HG03064 (cell line): ENCODE measurements at regions not wholly inside any gene's neighbourhood (a gene's known extent, or its start where the extent isn't known, plus 50 kb on each side); places are given as distances from the start of the nearest gene placed in this dataset.
"Not testable (repeated sequence)": the region's sequence is repeated elsewhere in the genome, so short reads cannot be mapped to it uniquely, and the experiment has no call there.

ENCODE experiments used
- ATAC-seq: cut with Tn5 transposase; IDR thresholded peaks from one replicate; pipeline ENCODE4 v1.9.1; 2021; ENCODE audit warnings: low read depth; ENCODE audit not compliant: unreplicated experiment

DNA sequence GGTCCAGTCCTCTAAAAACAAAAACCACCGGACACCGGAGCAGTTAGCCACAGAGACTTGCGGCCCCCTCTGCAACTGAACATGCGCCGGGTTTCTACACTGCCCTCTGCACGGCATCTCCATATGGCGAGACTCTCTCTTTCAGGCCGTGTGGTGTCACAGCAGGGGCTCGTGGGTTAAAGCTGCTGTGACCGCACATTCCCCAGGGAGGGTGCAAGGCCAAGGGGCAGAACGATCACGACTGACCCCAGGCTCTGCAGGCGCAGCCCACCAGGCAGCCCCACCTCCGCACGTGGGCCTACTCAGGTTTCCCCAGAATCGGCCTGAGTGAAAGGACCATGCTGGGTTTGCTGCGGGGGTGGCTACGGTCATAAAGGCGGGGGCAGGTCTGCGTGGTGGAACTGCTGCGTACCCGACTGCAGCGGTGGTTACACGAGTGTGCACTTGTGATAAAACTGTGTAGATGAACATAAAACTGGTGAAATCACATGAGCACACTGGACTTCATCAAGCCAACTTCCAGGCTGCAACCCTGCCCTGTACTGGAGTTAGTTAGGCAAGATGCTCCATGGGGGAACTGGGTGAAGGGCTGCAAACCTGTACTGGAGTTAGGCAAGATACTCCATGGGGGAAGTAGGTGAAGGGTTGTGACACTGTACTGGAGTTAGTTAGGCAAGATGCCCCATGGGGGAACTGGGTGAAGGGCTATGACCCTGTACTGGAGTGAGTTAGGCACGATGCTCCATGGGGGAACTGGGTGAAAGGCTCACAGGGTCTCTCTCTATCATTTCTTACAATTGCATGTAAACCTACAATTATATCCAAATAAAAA, 81.4 kb upstream of the PPP2R2D start:
- ATAC-seq = no peak

DNA sequence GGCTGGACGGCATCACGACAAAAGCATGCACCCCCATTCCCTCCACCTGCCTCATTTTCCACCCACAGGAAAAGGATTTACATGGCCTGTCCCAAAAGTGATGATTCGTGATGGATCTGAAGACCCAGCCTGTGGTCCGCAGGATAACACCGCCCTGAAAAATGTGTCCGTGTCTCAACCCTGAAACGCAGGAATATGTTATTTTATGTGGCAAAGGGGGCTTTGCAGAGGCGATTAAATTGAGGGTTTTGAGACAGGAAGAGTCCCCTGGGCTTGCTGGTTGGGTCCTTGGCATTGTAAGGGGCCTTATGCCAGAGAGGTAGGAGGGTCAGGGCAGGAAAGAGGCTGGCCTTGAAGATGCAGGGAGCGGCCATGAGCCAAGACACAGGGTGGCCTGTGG, 80.2 kb upstream of the PPP2R2D start:
- no peak for ATAC-seq

DNA sequence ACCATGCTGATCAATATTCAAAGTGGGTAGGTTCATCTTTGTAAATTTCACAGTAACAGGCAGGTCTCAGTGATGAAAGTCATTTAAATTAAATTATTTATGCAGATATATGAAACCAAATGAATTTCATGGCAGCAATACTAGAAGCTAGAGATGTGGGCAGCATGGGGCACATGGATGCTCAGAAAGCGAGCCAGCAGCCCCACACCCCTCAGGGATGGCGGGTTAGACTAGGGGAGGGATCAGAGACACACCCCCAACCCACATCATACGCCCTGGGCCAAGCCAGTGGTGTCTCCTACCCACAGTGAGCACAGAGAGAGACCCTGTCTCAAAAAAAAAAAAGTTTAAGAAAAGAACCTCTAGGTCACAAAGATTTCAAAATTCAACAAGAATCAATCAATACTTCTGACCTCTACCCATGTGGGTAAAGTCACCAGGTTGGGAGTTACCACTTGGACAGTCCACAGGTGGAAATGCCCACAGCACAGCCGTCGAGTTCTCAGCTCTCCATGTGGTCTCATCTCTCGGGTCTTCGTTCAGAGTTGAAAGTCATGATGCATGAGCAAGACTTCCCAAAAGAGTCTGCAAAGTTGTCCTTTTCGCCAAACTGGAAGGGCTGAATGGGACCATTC, 79.3 kb upstream of the PPP2R2D start:
- no peak for ATAC-seq

DNA sequence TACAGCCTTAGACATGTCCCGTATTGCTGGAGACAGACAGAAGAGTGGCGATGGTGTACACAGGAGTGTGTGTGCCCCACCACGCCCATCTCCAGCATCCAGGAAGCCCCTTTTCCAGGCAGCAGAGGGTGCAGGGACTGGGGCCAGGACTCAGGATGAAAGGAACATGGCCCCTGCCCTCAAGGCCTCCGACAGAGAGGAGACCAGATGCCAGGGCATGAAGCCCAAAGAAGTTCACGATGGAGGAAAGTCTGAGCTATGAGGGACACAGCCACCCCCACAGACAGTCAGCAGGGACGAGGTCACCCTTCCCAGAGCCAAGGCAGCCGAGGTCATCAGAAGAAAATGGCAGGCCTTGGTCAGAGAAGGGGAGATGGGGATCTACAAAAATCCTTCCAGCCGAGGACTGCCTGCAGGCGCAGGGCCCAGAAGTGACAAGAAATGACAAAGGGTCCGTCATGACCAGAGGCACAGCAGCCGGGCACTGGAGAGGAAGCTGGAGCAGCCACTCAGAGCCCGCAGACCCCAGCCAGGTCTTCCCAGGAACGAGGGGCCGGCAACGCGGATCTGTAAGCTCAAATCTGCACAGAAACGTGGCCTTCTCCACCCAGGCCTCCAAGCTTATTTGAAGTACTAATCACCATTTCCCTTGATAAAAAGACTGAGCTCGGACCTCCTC, 78.7 kb upstream of the PPP2R2D start:
- ATAC-seq = no peak

DNA sequence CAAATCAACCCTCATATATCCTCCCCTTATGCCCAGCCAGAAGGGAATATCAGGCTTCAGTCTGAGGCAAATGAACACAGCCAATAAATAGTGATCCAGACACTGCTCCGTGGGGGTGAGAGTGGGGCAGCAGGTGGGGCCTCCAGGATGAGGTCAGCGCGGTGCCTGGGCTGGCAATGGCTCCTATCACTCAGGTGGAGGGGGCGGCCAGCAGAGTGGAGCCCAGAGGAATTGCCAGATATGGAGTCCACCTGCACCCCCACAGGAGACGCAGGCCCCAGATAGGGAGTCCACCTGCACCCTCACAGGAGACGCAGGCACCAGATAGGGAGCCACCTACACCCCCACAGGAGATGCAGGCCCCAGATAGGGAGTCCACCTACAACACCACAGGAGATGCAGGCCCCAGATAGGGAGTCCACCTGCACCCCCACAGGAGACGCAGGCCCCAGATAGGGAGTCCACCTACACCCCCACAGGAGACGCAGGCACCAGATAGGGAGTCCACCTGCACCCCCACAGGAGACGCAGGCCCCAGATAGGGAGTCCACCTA, 78.0 kb upstream of the PPP2R2D start:
- ATAC-seq = no peak

DNA sequence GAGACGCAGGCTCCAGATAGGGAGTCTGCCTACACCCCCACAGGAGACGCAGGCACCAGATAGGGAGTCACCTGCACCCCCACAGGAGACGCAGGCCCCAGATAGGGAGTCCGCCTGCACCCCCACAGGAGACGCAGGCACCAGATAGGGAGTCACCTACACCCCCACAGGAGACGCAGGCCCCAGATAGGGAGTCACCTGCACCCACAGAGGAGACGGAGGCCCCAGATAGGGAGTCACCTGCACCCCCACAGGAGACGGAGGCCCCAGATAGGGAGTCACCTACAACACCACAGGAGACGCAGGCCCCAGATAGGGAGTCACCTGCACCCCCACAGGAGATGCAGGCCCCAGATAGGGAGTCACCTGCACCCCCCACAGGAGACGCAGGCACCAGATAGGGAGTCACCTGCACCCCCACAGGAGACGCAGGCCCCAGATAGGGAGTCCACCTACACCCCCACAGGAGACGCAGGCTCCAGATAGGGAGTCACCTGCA, 77.2 kb upstream of the PPP2R2D start:
- ATAC-seq = not testable (repeated sequence)

DNA sequence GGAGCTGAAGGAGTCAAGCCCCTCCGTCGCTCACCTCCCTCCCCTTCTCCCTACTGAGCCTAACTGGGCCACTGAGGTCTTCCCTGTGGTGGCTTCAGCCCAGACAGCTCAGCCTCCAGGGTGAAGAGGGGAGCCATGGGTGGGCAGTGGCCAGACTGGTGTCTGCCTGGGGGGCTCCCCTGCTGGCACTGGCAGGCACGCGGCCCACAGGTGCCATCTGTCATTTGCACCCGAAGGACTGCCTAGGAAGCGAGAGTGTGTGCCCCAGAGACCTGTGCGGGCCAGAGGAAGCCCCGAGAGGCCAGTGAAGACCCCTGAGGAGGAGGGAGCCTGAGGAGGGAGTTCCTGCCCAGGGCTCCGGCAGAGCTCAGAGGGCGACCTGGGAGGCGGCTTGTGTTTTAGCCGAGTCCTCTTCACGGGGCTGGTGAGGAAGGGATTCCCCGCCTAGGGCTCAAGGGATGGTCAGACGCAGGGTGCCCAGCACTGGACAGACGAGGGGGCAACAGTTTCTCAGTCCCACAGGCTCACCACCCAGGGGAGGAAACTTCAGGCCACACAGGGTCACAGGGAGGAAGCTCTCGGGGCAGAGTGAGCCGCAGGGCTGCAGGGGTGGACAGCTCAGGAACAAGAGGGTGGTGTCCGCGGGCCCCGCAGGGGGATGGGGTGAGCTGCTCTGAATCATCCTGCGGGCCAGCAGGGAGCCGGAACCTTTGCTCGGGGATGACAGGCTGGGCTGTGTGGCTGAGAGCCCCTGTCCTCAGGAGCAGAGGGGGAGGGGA, 76.2 kb upstream of the PPP2R2D start:
- no peak for ATAC-seq

DNA sequence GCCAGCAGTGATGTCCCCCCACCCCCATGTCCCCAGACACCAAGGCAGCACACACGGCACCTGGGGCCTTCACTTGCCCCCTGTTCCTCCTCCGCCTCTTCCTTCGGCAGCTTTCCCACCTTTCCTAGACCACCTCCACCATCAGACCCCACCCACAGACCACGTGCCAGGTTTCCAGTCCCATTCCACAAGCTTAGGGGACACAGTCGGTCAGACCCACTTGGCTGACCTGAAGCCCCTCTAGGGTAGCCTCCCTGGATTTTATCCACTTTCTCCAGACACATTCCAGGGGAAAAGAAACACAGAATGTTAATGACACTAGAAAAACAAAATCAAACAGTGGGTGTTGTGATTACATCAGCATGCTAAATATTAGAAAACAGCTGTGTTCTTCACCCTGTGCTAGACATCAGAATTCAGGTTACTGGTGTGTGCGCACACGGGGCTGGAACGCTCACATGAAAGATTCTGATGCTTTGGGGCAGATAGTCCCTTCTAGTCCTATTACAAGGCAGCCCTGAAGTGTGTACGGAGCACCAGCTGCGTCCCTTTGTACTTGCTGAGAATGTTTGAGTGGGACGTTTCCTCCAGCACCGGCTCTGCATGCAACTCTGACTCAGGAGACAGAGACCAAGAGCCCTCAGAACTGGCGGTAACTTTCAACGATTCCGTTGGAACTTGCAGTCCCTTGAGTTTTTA, 75.5 kb upstream of the PPP2R2D start:
- no peak for ATAC-seq

DNA sequence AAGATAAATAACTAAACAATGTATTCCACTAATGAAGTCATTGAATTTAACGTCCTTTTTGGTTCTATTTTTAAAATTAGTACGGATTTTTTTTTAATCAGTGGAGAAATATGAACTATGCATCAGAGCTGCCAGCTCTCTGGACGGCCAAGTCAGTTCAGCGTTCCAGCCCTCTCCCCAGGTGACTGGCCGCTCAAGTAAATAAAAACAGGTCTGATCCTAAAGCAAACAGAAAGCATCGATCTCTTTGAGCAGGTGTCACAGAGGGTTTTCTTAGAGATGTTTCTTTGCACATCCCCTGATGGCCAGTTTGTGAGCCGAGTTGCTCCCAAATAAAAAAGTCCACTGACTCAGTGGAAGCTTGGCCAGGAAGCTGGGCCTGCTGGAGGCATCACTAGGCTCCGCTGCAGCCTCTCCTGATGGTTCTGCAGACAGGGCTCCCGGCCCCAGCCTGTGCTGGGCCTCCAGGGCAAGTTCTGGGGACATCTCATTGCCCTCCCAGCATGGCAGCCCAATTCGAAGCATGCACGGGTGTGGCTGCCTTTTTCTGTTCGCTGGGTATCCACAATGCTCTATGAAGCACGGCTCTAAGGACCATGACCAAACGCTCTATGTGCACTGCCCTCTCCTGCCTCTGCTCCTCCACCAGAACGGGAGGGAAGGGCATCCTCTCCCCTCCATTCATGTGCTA, 74.7 kb upstream of the PPP2R2D start:
- no peak for ATAC-seq

DNA sequence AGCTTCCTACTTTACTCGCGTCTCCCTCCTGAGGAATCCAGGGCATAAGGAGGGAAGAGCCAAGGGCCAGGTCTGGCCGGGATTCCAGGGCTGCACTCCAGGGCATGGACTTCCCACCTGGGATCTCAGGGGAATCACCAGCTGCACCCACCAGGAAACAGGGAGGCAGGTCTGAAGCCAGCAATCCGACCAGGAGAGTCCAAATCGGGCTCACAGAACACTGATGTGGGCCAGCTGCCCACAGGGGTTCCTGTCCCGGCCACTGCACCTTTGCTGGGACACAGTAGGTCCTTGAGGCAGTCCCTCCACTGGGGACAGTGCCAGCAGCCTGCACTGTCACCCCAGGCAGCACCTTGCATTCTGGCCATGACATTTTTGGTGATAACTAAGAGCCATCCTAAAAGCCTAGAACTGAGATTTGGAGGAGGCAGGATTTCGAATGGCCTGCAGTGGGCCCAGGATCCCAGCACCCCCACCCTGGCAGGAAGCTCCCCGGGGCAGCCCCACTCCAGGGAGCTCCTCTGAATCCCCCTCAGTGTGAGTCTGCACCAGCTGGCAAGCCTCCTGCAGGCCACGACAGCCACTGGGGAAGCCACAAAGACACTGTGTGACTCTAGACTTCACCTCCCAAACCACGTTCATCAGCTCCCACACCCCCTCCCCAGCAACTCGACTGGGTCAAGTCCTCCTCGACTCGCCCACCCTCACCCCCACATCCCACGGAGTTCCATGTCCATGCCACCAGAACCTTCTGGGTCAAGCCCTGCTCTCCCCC, 71.5 kb upstream of the PPP2R2D start:
- ATAC-seq = no peak

DNA sequence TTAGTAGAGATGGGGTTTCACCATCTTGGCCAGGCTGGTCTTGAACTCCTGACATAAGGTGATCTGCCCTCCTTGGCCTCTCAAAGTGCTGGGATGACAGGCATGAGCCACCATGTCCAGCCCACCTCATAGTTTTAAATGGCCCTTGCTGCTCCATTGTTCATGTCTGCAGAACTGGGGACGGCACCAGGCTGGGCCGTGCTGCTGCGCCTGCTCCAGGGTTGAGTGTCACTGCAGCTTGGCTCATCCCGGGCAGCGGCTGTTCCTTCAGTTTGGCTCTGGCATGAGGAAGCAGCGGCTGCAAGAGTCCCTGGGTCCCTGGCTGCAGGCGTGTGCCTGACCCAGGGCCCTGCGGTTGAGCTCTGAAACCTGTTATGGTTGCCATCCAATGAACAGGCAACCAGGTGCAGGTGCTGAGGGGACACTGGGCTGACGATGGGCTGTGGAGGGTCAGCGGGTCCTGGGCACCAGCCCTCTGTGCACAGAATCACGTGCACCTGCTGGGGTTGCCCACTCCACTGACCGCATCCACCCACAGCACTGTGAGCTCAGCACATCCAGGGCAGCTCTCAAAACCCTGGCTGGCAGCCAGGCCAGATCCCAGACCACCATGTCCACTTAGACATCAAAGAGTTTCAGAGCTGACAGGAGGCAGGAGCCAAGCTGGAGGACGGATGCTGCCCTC, 70.2 kb upstream of the PPP2R2D start:
- no peak for ATAC-seq

DNA sequence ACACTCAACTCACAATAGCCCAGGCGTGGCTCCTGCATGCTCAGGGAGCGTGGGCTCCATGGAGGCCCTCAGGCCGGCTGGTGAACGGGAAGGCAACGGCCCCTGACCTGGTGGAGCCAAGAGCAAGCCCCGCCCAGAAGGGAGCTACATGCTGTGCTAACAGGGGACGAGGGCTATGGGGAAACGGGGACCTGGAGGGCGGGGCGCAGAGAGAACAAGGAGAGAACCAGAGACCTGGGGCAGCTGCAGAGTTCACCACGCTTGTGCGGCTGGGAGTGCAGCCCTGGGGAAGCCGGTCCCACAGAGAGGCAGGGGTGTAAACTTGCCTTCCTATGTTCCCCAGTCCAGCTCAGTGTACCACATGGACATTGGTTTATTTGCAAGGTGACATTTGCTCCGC, 69.2 kb upstream of the PPP2R2D start:
- no peak for ATAC-seq

DNA sequence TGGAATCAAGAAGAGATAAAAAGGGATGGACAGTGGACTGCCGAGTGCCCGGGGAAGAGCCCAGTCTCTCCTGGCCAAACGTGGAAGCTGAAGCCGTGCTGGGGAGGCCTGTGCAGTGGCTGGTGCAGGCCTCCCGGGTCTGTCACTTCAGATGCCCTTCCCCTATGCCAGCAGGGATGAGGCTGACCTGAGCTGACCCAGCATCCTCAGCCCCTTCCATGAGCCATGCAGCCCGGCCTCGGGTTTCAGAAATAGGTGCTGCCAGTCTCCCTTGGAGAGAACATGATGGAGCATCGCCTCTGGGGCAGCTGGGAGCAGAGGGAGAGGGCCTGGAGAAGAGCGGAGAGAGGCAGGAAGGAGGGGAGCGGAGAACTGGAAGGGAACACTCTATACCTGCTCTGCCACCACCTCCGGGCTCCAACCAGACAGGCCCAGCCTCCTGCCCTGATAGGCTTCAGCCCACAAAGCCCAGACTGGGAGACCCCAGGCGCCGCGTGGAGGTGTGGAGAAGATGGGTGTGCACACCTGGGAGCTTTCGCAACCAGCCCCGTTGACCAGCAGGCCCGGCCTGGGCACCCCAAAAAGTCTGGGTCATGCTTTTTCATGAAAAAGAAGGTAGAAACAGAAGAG, 68.6 kb upstream of the PPP2R2D start:
- ATAC-seq = no peak

DNA sequence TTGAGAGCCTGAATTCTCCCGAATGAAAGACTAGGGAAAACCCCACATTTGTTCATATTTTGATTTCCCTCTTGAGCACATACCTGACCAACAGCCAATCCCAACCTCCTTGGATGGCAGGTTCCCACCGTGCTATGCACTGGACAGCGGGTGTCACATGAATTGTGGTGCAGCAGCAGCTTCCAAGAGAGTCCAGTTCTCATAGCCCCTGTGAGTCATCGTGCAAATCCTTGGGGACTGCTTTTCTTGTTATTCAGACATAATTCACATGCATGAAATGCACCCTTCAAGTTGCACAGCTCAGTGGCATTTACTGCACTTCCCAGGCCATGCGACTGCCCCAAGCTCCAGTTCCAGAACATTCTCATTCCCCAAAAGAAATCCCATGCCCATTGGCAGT, 67.8 kb upstream of the PPP2R2D start:
- ATAC-seq = no peak

DNA sequence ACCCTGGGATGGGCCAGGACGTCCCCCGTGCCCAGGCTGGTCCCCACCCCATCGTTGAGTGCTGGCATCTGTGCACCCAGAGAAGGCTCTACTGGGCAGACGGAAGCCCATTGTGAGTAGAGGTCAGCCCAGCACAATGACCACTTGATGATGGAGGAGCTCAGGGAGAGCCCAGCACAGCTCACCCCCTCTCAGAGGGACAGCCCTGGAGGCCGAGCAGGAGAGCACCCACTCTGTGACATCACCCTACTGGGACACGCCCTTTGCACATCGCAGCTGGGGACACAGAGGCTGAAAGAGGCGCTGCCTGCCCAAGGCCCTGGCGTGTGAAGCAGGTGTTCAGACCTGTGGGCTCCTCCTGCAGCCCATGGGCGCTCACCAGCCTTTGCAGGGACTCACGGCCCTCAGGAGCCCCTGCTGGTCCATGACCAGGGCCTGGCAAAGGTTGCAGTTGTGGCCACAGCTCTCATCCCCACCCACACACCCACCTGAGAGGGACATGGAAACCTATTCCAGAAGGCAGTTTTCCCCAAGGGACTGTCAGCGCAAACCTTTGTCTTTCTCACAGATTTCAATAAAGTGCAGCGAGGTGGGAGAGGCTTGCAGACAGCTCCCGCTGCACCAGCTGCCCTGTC, 67.2 kb upstream of the PPP2R2D start:
- no peak for ATAC-seq

DNA sequence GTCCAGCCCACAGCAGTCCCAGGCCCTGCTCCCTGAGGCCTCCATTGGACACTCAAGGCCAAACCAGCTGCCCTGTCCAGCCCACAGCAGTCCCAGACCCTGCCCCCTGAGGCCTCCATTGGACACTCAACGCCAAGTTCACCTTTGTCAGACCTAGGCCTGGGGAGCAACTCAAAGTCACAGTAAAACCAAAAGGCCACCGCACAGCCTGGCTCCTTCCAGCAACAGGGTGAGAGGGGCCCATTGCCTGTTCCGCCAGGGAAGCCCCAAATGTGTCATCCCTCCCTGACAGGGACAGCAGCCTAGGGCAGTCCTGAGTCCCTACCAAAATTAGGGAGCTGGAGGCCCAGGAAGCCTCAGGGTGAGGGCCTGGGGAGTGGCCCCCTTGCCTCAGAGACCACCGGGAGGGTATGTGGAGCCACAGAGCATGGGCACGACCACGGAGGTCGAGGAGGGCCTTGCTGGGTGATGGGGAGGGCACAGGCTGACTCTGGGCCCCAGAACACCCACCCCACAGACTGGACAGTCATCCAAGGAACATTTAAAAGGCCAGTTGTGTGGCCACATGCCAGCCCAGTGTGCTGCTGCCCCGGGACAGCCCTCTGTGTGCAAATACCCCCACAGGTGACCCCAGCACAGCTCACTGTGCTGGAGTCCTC, 66.5 kb upstream of the PPP2R2D start:
- ATAC-seq = no peak
